SK-N-MC (cell line): ENCODE measurements at regions not wholly inside any gene's neighbourhood (a gene's known extent, or its start where the extent isn't known, plus 50 kb on each side); places are given as distances from the start of the nearest gene placed in this dataset.

ENCODE experiments used
- EZH2 ChIP-seq: fragments of 200-600 bp; sonication (generic); IDR thresholded peaks from one replicate; pipeline ENCODE4 v1.6.1; 2017; ENCODE audit warnings: antibody characterized with exemption
- POLR2AphosphoS5 ChIP-seq: IDR thresholded peaks from 2 replicates; pipeline ENCODE4 v1.6.1; 2012; ENCODE audit warnings: mild to moderate bottlenecking, low read depth, low read length, borderline replicate concordance

GRCh38 chrX:7294483-7294882 is 146.5 kb upstream of the PUDP start:
- TF ChIP-seq EZH2 (no peak), POLR2AphosphoS5 (no peak)
